ENCODE measurements at regions not wholly inside any gene's neighbourhood (a gene's known extent, or its start where the extent isn't known, plus 50 kb on each side); places are given as distances from the start of the nearest gene placed in this dataset.

DNA sequence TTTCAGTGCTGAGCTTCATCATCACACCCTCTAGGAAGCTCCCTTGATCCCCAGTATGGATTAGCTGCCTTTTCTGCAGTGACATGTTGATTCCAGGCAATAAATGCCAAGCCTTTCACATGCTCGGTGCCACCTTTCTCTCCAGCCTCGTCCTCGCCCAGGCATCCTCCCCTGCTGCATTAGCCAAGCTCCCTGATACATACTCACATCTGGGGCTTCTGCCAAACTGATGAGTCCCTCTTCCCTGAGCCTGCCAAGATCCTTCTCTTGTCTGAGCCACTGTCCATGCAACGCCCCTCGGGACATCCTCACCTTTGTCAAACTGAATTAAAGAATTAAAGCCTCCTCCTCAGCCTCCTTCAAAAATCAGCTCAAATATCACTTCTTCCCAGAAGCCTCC is 538.5 kb upstream of the CDH11 start:
- Mint-ChIP-seq H3K4me3 (no peak overlapping the region), H3K27me3 (no peaks in the 10 kb centered on the region), H3K36me3 (no peaks in the 10 kb centered on the region), H3K27ac (no peak overlapping the region), H3K4me1 (no peaks in the 10 kb centered on the region), H3K9me3 (peaks cover 1% of the 10 kb centered on the region)
- no peak for ATAC-seq (ENCODE audit: low read depth)
- DNase-seq = no peak
- POLR2A ChIA-PET = no interaction called here

- ATAC-seq (ENCODE audit: low read depth) (no peak), DNase-seq (no peak)
- Mint-ChIP-seq H3K4me1 (no peaks in the 10 kb centered on the region), H3K27me3 (no peaks in the 10 kb centered on the region), H3K27ac (no peak overlapping the region), H3K4me3 (no peak overlapping the region), H3K36me3 (no peaks in the 10 kb centered on the region), H3K9me3 (peaks cover 1% of the 10 kb centered on the region)
- POLR2A ChIA-PET = no interaction called here
Observed at GRCh38 chr16:65659758-65660157, 537.9 kb upstream of the CDH11 start.

DNA sequence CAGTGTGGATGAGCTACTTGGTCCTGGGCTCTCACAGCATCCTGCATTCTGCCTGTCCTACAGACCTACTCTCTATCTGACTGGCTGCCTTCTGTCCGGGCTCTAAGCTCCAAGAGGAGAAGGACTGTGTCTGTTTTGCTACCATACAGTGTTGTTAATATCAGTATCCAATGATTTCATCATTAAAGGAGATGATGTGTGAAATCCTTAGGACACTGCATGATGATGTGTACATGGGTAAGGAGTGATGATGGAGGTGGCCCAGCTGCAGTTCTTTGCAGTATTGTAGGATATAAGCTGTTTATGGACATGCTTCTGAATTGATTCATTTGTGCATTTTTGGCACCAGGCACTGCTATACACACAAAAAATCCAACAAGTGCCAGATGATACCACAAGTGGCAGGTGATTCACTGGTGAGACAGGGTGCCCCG is 536.9 kb upstream of the CDH11 start:
- ATAC-seq (ENCODE audit: low read depth) (no peak), DNase-seq (no peak)
- Mint-ChIP-seq H3K36me3 (no peaks in the 10 kb centered on the region), H3K4me1 (no peaks in the 10 kb centered on the region), H3K27ac (no peak overlapping the region), H3K4me3 (no peak overlapping the region), H3K27me3 (no peaks in the 10 kb centered on the region), H3K9me3 (peaks cover 1% of the 10 kb centered on the region)
- POLR2A ChIA-PET = no interaction called here

DNA sequence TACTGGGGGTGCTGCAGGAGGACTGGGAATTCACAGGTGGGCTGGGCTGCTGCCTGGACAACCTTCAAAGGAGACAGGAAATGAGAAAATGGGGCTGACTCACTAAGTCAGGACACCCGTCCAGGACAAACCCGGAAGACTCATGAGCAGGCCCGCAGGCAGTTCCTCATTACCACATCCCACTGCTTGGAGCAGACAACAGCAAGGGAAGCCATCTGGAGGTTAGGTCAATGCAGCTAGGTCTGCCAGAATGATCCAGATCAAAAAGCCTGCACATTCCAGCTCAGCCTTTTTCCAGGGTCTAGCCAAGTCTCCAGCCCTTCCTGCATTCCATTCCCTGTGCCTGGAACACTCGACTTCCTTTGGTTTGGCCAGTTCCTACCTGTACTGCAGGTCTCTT is 536.5 kb upstream of the CDH11 start:
- Mint-ChIP-seq H3K27ac (no peak overlapping the region), H3K9me3 (peaks cover 1% of the 10 kb centered on the region), H3K36me3 (no peaks in the 10 kb centered on the region), H3K4me1 (no peaks in the 10 kb centered on the region), H3K27me3 (no peaks in the 10 kb centered on the region), H3K4me3 (no peak overlapping the region)
- POLR2A ChIA-PET = no interaction called here
- ATAC-seq (ENCODE audit: low read depth) (no peak), DNase-seq (no peak)

DNA sequence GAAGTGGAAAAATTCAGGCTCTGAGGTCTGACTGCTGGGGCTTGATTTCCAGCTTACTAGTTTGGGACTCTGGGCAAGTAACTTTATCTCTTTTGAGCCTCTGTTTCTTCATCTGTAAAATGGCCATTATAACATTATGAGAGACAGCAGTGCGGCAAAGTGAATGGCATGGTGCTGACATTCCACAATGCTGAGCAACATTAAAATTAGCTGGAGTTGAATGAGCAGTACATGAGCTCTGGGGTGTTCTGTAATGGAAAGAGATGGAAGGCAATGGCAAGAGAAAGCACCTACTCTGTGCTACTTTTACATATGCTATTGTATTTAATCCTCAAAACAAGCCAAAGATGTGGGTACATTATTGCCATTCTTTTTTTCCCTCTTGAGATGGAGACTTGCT is 535.7 kb upstream of the CDH11 start:
- DNase-seq (no peak), ATAC-seq (ENCODE audit: low read depth) (no peak)
- Mint-ChIP-seq H3K4me1 (no peaks in the 10 kb centered on the region), H3K36me3 (no peaks in the 10 kb centered on the region), H3K4me3 (no peak overlapping the region), H3K9me3 (no peaks in the 10 kb centered on the region), H3K27me3 (no peaks in the 10 kb centered on the region), H3K27ac (no peak overlapping the region)
- POLR2A ChIA-PET = no interaction called here

GRCh38 chr16:65657071-65657494 is 535.2 kb upstream of the CDH11 start:
- POLR2A ChIA-PET = no interaction called here
- ATAC-seq (ENCODE audit: low read depth) (no peak), DNase-seq (no peak)
- Mint-ChIP-seq H3K27me3 (no peaks in the 10 kb centered on the region), H3K27ac (no peak overlapping the region), H3K36me3 (no peaks in the 10 kb centered on the region), H3K4me1 (no peaks in the 10 kb centered on the region), H3K4me3 (no peak overlapping the region), H3K9me3 (no peaks in the 10 kb centered on the region)

- ATAC-seq (ENCODE audit: low read depth) = no peak
- Mint-ChIP-seq H3K9me3 (no peaks in the 10 kb centered on the region), H3K27ac (no peak overlapping the region), H3K4me3 (no peak overlapping the region), H3K36me3 (no peaks in the 10 kb centered on the region), H3K27me3 (no peaks in the 10 kb centered on the region), H3K4me1 (no peaks in the 10 kb centered on the region)
- no peak for DNase-seq
- POLR2A ChIA-PET = no interaction called here
Observed at GRCh38 chr16:65655802-65656201, 533.9 kb upstream of the CDH11 start.

DNA sequence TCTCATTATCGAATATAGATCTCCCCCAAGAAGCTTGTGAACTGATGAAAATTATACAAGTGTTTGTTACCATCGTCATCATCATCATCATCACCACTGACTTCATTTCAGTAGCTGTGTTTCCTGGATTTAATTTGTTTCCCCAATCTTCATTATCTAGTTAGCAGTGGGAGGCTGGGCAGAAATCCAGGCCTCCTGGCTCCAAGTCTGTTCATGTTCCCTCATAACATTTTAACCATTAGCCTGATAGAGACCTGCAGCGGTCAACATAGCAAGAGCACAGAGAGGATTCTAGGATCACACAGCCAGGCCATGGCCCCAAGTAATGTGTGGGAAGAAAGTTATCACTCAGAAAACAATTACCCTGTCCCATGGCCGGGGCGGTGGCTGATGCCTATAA is 526.2 kb upstream of the CDH11 start:
- Mint-ChIP-seq H3K4me1 (no peaks in the 10 kb centered on the region), H3K27me3 (no peaks in the 10 kb centered on the region), H3K36me3 (no peaks in the 10 kb centered on the region), H3K27ac (no peak overlapping the region), H3K9me3 (peaks cover 1% of the 10 kb centered on the region), H3K4me3 (no peak overlapping the region)
- ATAC-seq (ENCODE audit: low read depth) (no peak), DNase-seq (no peak)
- POLR2A ChIA-PET = no interaction called here

GRCh38 chr16:65644821-65645220 is 523.0 kb upstream of the CDH11 start:
- DNase-seq (no peak), ATAC-seq (ENCODE audit: low read depth) (no peak)
- Mint-ChIP-seq H3K9me3 (peaks cover 1% of the 10 kb centered on the region), H3K4me3 (no peak overlapping the region), H3K27ac (no peak overlapping the region), H3K27me3 (no peaks in the 10 kb centered on the region), H3K36me3 (no peaks in the 10 kb centered on the region), H3K4me1 (no peaks in the 10 kb centered on the region)
- POLR2A ChIA-PET = no interaction called here

DNA sequence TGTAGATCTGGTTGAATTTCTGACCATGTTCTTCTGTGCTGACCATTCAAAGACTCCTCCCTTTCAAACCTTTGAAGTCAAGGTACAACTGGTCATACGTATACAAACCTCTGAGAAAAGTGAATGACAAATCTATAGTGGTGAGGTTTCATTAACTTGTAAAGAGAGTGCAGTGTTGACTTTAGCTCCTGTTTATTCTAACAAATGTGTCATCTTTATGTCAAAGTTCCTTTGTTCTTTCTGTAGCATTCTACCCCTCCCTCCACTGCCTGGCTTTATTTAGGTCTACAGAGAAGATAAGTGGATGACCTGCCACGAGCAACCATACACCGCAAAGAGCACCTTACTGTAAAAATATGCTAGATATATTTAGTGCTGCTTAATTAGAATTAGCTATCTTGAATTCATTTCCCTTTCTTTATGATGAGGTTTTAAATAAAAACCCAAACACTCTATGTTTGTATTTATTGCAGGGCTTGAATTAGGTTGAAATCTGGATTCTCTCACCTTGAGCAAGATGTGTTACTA is 520.0 kb upstream of the CDH11 start:
- POLR2A ChIA-PET = no interaction called here
- no peak overlapping the region for H3K4me3 Mint-ChIP-seq
- H3K9me3 Mint-ChIP-seq = no peaks in the 10 kb centered on the region
- ATAC-seq (ENCODE audit: low read depth) (no peak), DNase-seq (no peak)
- H3K36me3 Mint-ChIP-seq = no peaks in the 10 kb centered on the region
- H3K27ac Mint-ChIP-seq = no peak overlapping the region
- no peaks in the 10 kb centered on the region for H3K27me3 Mint-ChIP-seq
- no peaks in the 10 kb centered on the region for H3K4me1 Mint-ChIP-seq

- POLR2A ChIA-PET = no interaction called here
- no peak overlapping the region for H3K27ac Mint-ChIP-seq
- DNase-seq (no peak), ATAC-seq (ENCODE audit: low read depth) (no peak)
- H3K9me3 Mint-ChIP-seq = no peaks in the 10 kb centered on the region
- H3K4me3 Mint-ChIP-seq = no peak overlapping the region
- no peaks in the 10 kb centered on the region for H3K4me1 Mint-ChIP-seq
- H3K36me3 Mint-ChIP-seq = no peaks in the 10 kb centered on the region
- no peaks in the 10 kb centered on the region for H3K27me3 Mint-ChIP-seq
Observed at GRCh38 chr16:65641049-65641761, 519.3 kb upstream of the CDH11 start.

DNA sequence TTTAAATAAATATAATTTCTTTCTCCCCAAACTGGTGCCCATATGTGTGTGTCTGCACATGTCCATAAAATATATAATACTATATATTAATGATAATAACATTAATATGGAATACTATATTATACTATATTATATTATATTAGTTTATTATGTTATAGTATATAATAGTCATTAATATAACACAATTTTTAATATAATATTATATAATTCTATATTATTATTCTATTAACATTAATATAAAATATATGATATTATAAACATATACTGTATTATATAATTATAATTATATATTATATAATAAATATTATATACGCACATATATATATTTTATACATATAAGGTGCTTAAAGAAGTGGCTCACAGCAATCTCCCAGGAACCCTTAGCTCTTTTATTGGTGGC is 513.0 kb upstream of the CDH11 start:
- H3K4me3 Mint-ChIP-seq = no peak overlapping the region
- DNase-seq (no peak), ATAC-seq (ENCODE audit: low read depth) (no peak)
- H3K4me1 Mint-ChIP-seq = no peaks in the 10 kb centered on the region
- H3K9me3 Mint-ChIP-seq = no peaks in the 10 kb centered on the region
- no peaks in the 10 kb centered on the region for H3K36me3 Mint-ChIP-seq
- POLR2A ChIA-PET = no interaction called here
- H3K27me3 Mint-ChIP-seq = no peaks in the 10 kb centered on the region
- H3K27ac Mint-ChIP-seq = no peak overlapping the region

- POLR2A ChIA-PET = no interaction called here
- H3K4me1 Mint-ChIP-seq = no peaks in the 10 kb centered on the region
- H3K36me3 Mint-ChIP-seq = no peaks in the 10 kb centered on the region
- no peaks in the 10 kb centered on the region for H3K27me3 Mint-ChIP-seq
- H3K9me3 Mint-ChIP-seq = no peaks in the 10 kb centered on the region
- ATAC-seq (ENCODE audit: low read depth) (no peak), DNase-seq (no peak)
- H3K4me3 Mint-ChIP-seq = no peak overlapping the region
- no peak overlapping the region for H3K27ac Mint-ChIP-seq
Observed at GRCh38 chr16:65634291-65634690, 512.4 kb upstream of the CDH11 start.

GRCh38 chr16:65624666-65625065 is 502.8 kb upstream of the CDH11 start:
- Mint-ChIP-seq H3K36me3 (no peaks in the 10 kb centered on the region), H3K27me3 (no peaks in the 10 kb centered on the region), H3K4me3 (no peak overlapping the region), H3K27ac (no peak overlapping the region), H3K4me1 (no peaks in the 10 kb centered on the region), H3K9me3 (peaks cover 3% of the 10 kb centered on the region)
- POLR2A ChIA-PET = no interaction called here
- ATAC-seq (ENCODE audit: low read depth) (no peak), DNase-seq (no peak)

- no peaks in the 10 kb centered on the region for H3K36me3 Mint-ChIP-seq
- H3K4me1 Mint-ChIP-seq = no peaks in the 10 kb centered on the region
- no peak overlapping the region for H3K27ac Mint-ChIP-seq
- peaks cover 3% of the 10 kb centered on the region for H3K9me3 Mint-ChIP-seq
- POLR2A ChIA-PET = no interaction called here
- no peak overlapping the region for H3K4me3 Mint-ChIP-seq
- ATAC-seq (ENCODE audit: low read depth) = no peak
- H3K27me3 Mint-ChIP-seq = no peaks in the 10 kb centered on the region
- no peak for DNase-seq
Observed at GRCh38 chr16:65624229-65624628, 502.4 kb upstream of the CDH11 start.

Data from activated naive CD8-positive, alpha-beta T cell treated with anti-CD3 and anti-CD28 coated beads, Interleukin-2, amount 10 ng/mL, durations not matched to agents 7 days and 5 days (primary cell).